Activated naive CD4-positive, alpha-beta T cell treated with anti-CD3 and anti-CD28 coated beads, Interleukin-2, amount 50 U/mL, for 16 hours (primary cell): ENCODE measurements at regions not wholly inside any gene's neighbourhood (a gene's known extent, or its start where the extent isn't known, plus 50 kb on each side); places are given as distances from the start of the nearest gene placed in this dataset.

ENCODE experiments used
- DNase-seq: peaks from one replicate; pipeline ENCODE4 v3.0.0-alpha.2; 2020

GRCh38 chr18:41009926-41010325, 945.1 kb upstream of the PIK3C3 start:
- DNase-seq: no peak

GRCh38 chr18:41004324-41004723, 950.7 kb upstream of the PIK3C3 start:
- no peak for DNase-seq

- no peak for DNase-seq
These were observed 959.5 kb upstream of the PIK3C3 start for GRCh38 chr18:40995529-40995928.

GRCh38 chr18:40993363-40993762, 961.7 kb upstream of the PIK3C3 start:
- DNase-seq: no peak

- no peak for DNase-seq
These were observed 967.5 kb upstream of the PIK3C3 start for GRCh38 chr18:40987581-40987980.

GRCh38 chr18:40985436-40985835, 969.6 kb upstream of the PIK3C3 start:
- DNase-seq: no peak

- DNase-seq: no peak
These were observed 970.2 kb upstream of the PIK3C3 start for GRCh38 chr18:40984856-40985255.

GRCh38 chr18:40983835-40984234, 971.2 kb upstream of the PIK3C3 start:
- DNase-seq: no peak

GRCh38 chr18:40980171-40980570, 974.9 kb upstream of the PIK3C3 start:
- DNase-seq: no peak

- no peak for DNase-seq
These were observed 979.0 kb upstream of the PIK3C3 start for GRCh38 chr18:40976050-40976449.

- no peak for DNase-seq
These were observed 980.6 kb upstream of the PIK3C3 start for GRCh38 chr18:40974448-40974847.

- no peak for DNase-seq
These were observed 992.2 kb upstream of the PIK3C3 start for GRCh38 chr18:40962784-40963183.

GRCh38 chr18:40957533-40958070, 997.4 kb upstream of the PIK3C3 start:
- no peak for DNase-seq

GRCh38 chr18:40956213-40956612, 998.8 kb upstream of the PIK3C3 start:
- DNase-seq: no peak

GRCh38 chr18:40955351-40955750, 999.7 kb upstream of the PIK3C3 start:
- no peak for DNase-seq

GRCh38 chr18:40949114-40949950, 1005.7 kb upstream of the PIK3C3 start:
- no peak for DNase-seq

GRCh38 chr18:40944576-40944975, 1010.5 kb upstream of the PIK3C3 start:
- no peak for DNase-seq

- DNase-seq: no peak
These were observed 1015.1 kb upstream of the PIK3C3 start for GRCh38 chr18:40939656-40940515.

GRCh38 chr18:40938615-40939014, 1016.4 kb upstream of the PIK3C3 start:
- no peak for DNase-seq

- no peak for DNase-seq
These were observed 1017.6 kb upstream of the PIK3C3 start for GRCh38 chr18:40937386-40937785.

- DNase-seq: no peak
These were observed 1019.6 kb upstream of the PIK3C3 start for GRCh38 chr18:40935423-40935822.

- no peak for DNase-seq
These were observed 1022.2 kb upstream of the PIK3C3 start for GRCh38 chr18:40932862-40933261.

- DNase-seq: no peak
These were observed 1024.7 kb upstream of the PIK3C3 start for GRCh38 chr18:40930211-40930882.
